GM19467 (cell line): ENCODE measurements at regions not wholly inside any gene's neighbourhood (a gene's known extent, or its start where the extent isn't known, plus 50 kb on each side); places are given as distances from the start of the nearest gene placed in this dataset.
"Not testable (repeated sequence)": the region's sequence is repeated elsewhere in the genome, so short reads cannot be mapped to it uniquely, and the experiment has no call there.

Experiments
- ATAC-seq: cut with Tn5 transposase; IDR thresholded peaks from one replicate; pipeline ENCODE4 v1.9.1; 2021; ENCODE audit warnings: mild to moderate bottlenecking, moderate library complexity; ENCODE audit not compliant: unreplicated experiment

GRCh38 chr9:88287972-88288371, 100.3 kb upstream of the SPIN1 start:
- no peak for ATAC-seq

DNA sequence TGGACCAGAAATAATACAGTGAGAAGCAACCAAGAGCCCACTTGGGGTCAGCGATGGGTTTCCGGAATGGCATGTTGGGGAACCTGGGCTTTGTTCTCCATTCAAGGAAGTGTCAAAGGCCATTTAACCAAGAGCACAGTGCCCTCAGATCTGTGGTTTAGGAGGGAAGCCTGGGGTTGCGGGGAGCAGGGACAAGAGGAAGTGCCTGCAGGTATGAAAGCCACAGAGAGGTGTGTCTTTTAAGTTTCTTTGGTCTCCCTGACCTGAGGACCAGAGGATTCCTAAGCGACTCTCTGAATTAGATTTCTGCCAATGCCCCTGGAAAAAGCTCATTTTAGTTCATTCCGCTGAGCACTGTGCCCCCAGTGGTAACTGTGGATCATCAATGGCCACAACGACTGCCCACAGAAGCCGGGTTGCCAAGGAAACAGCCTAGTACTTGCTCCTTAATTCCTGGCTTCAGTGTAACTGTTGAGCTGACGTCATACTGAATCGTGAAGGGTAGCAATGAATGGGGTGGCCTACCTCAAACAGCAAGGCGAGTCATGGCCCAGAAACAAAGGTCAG, 107.3 kb upstream of the SPIN1 start:
- no peak for ATAC-seq

GRCh38 chr9:88278036-88278435, 110.2 kb upstream of the SPIN1 start:
- no peak for ATAC-seq

- no peak for ATAC-seq
These were observed 114.2 kb upstream of the SPIN1 start for GRCh38 chr9:88274078-88274477.

DNA sequence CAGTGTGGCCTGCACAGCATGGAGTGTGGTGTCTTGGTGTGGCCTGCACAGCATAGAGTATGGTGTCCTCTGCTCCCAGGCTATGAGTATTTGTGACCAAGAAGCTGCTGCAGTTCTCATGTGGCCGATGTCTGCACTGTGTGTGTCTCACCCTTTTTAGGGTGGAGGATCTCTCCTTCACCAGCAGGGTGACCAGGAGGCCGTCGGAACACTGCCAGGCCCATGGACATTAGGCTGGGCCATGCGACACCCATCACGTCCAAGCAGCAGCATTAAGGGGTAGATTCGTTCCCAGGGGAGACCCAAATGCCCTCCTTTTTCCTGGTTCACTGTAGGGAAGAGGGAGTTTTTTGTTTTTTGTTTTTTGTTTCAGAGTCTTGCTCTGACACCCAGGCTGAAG, 115.3 kb upstream of the SPIN1 start:
- no peak for ATAC-seq

DNA sequence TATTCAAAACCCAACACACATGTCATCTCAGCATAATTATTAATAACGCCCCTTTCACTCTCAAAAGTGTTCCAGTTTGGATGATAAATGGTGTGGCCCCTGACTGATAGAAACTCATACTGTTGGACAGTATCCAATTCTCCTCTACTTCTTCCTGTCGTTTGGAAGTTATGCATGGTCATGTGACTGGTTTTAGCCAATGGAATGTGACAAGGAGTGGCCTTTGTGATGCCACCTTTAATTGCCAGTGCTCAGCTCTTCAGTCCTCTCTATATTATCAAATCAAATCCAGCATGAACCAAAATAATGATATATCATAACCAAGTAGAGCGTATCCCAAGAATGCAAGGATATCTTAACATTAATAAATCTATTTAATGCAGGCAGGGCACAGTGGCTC, 117.8 kb upstream of the SPIN1 start:
- no peak for ATAC-seq

DNA sequence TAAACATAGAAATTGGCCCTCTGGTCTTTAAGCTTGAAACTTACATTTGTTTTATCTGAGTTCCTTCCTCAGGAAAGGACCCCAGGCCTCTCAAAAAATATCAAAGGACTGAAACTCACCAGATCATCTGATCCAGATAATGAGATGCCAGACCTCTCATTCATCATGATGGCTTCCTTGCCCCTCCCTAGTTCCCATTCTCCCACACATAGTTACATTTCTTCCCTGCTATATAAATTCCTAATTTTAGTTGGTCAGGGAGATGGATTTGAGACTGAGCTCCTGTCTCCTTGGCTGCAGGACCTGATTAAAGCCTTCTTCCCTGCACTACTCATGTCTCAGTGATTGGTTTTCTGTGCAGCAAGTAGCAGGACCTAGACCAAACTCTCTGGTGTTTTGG, 119.4 kb upstream of the SPIN1 start:
- ATAC-seq = no peak

- ATAC-seq = no peak
These were observed 121.0 kb upstream of the SPIN1 start for GRCh38 chr9:88267283-88267682.

DNA sequence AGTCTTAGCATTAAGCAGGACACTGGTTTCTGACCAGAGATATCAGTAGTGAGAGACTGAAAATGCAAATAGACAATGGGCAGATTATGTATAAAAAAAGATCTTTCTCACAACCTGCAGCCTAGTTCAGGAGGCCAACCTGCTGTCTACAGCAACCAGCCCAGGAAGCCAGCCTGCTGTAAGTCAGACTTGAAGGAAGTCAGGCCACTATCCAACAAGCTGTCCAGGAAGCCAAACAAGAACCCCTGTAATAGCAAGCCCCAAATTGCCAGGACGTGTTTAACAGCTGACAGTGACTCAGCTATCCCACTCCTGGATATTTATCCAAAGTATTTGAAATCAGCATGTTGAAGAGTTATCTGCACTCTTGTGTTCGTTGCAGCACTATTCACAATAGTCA, 121.8 kb upstream of the SPIN1 start:
- ATAC-seq = no peak

- no peak for ATAC-seq
These were observed 120.7 kb upstream of the SPATA31C2 start for GRCh38 chr9:88259001-88259400.

GRCh38 chr9:88258601-88259000, 120.3 kb upstream of the SPATA31C2 start:
- ATAC-seq = no peak

DNA sequence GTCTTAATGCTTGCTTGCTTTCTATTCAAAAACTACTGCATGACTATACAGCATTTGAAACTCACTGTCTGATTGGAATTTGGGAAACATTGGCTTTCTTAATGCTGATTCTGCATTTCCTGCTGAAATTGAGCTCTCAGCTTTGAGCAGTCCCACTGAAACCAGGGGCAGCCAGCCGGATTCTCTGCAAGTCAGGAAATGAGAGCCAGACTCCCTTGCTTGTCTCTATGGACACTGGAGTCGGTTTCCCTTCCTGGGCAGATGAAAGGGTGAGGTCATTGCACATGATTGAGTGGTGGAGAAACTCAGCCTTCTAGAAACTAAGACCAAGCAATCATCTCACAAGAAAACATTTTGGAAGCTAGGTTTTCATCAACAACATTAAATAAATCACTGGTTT, 119.7 kb upstream of the SPATA31C2 start:
- ATAC-seq = no peak

DNA sequence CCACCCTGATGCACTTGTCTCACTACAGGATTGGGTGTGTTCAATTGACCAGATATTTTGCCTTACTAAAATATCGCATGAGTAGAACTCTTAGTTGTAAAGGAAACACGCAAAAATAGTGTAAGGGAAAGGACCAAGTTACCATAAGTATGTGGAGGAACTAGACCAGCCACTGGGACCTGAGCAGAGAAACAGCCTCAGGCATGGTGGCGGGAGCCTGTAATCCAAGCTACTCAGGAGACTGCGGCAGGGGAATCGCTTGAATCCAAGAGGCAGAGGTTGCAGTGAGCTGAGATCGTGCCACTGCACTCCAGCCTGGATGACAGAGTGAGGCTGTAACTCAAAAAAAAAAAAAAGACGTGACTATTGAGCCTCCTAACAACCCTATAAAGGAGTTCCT, 117.9 kb upstream of the SPATA31C2 start:
- no peak for ATAC-seq

DNA sequence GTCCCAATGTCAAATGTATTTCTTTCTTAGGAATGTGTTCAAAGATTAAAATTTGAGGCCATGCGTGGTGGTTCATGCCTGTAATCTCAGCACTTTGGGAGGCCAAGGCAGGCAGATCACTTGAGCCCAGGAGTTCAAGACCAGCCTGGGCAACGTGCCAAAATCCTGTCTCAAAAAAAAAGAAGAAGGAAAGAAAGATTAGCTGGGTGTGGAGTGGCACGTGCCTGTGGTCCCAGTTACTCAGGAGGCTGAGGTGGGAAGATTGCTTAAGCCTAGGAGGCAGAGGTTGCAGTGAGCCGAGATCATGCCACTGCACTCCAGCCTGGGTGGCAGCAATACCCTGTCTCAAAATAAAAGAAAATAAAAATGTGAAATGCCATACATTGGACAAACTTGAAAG, 117.5 kb upstream of the SPATA31C2 start:
- ATAC-seq = not testable (repeated sequence)

DNA sequence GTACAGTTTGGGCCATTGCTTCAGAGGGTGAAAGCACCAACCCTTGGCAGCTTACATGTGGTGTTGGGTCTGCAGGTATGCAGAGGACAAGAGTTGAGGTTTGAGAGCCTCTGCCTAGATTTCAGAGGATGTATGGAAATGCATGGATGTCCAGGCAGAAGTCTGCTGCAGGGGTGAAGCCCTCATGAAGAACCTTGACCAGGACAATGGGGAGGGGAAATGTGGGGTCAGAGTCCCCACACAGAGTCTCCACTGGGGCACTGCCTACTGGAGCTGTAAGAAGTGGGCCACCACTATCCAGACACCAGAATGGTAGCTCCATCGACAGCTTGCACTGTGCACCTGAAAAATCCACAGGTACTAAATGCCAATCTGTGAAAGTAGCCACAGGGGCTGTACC, 113.6 kb upstream of the SPATA31C2 start:
- ATAC-seq = no peak

DNA sequence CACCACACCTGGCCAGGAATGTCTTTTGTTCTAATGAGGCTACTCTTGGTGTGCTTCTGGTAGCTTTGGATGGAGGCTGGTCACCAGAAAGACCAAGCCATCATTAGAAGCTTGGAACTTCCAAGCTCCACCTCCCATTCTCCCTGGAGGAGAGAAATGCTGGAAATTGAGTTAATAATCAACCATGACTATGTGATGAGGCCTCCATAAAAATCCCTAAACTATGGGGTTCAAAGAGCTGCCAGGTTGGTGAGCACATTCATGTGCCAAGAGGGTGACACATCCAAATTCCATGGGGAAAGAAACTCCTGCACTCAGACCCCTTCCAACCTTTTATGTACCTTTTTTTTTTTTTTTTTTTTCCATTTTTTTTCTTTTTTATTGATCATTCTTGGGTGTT, 105.5 kb upstream of the SPATA31C2 start:
- no peak for ATAC-seq

DNA sequence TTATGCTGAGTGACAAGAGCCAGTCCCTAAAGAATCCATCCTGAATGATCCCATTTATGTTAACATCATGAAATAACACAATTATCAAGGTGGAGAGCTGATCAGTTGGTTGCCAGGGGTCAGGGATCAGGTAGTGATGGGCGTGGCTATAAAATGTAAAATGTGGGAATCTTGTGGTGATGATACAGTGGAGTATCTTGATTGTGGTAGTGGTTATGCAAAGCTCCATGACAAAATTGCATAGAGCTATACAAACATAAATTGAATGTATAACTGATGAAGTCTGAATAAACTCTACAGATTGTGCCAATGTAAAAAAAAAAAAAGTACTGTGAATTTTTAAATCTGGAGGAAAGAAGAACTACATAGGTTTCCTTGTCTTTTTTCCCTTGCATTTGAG, 104.6 kb upstream of the SPATA31C2 start:
- no peak for ATAC-seq

DNA sequence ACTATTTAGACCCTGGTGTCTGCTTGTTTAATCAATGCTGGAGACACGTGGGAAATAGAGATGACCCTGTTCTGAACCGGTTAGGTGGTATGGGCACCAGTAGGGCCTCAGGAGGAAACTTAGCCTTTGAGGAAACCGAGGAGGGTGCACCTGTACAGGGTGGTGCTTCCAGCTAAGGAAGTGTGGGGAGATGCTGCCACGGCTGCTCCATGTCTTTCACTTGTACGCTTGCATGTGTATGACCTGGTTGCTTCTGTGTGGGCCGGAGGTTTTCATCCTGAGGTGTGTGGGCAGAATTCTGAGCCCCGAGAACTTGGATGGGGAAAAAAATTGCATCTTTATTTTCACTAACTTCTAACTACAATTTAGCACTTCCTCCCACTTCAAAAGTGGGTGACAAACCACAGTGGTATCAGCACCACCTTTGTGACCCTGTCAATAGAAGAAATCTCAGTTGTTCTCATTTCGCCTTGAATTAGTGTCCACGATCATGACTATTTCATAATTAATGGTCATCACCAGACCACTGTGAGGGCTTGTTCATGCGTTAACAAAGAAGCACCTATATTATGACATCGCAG, 99.8 kb upstream of the SPATA31C2 start:
- ATAC-seq = no peak

DNA sequence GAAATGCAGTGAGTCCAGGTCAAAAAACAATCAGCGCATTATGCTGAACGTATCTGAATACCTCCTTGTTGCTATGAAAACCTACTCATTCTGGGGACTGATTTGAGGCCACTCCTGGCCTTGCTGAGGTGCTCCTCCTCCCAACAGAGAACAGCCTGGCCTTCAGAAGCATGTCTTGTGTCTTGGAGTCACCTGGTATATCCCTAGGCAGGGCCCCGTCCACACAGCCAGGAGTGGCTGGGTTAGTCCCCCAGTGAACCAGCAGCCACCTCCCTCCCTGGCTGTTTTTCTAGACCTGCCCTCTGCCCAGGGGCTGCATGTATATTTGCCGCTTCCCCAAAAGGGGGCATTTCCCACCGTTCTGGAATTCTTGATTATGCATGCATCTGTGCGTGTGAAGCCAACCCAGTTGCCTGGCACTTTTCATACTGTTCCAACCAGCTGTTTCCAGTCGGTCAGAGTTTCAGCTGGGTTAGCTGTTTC, 99.2 kb upstream of the SPATA31C2 start:
- ATAC-seq = no peak

GRCh38 chr9:88236511-88237478, 98.5 kb upstream of the SPATA31C2 start:
- no peak for ATAC-seq

DNA sequence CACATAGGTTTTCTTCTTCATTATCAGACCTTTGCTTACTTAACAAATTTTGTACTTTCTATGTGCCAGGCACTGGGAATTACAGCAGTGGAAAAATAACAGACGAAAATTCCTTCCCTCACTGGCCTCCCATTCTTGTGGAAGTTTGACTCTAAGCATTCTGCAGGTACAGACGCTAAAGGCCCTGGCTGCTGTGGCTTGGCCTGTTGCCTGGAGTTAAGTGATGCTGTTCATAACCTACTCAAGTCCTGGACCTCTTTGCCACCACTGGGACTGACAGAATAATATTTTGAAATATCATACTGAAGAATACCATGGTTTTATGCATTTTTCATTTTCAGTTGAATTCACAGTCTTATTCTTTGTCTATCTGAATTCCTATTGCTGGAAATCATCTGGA, 97.3 kb upstream of the SPATA31C2 start:
- no peak for ATAC-seq

DNA sequence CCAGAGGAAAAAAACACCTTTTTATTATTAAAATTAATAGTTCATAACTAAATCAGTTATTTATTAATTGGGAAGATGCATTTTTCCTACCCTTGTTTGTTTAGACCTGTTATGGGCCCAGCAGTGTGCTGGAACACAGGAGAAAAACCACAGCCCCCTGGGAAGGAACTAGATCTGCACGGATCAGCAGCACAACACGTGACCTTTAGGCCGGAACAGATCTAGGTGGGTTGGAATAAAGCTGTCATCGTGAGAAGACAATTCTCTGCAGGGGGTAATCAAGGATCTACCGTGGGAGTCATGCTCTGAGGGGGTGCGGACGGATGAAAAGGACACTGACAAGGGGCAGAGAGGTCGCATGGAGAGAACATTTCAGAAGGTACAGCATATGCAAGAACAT, 95.8 kb upstream of the SPATA31C2 start:
- ATAC-seq = no peak
